ENCODE measurements at regions not wholly inside any gene's neighbourhood (a gene's known extent, or its start where the extent isn't known, plus 50 kb on each side); places are given as distances from the start of the nearest gene placed in this dataset.

DNA sequence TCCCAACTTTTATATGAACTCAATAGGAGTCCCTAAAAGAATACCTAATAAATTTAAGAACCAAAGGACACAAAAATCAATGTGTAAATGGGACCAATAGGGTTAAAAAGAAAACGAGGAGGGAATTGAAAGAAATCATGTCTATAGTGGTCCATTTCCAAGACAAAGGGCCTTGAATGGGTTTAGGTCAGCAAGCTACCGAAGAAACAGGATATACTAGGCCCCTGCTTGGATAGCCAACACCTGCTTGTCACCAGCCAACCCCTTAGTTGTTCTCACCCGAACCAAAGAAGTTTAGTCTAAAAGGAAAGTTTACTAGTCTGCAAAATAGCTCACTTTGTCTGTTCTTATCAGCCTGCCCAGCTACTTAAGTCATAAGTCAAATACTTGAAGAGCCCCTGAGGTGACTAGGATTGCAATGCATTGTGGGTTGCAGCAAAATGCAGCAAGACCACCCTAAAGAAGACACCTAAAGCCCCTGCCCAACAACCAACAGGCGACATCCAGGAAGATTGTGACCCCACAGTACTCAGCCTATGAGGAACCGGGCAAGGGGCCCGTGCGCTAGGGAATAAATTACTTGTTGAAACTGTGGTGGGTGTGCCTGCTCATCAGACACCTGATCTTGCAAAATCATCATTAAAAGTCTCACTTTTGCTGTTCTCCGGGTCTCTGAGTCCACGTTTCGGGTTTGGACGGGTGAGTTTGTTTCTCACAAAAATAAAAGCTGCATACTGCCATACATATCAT, 183.9 kb upstream of the PPP1R26 start:
- TF ChIP-seq, protein P1, sequence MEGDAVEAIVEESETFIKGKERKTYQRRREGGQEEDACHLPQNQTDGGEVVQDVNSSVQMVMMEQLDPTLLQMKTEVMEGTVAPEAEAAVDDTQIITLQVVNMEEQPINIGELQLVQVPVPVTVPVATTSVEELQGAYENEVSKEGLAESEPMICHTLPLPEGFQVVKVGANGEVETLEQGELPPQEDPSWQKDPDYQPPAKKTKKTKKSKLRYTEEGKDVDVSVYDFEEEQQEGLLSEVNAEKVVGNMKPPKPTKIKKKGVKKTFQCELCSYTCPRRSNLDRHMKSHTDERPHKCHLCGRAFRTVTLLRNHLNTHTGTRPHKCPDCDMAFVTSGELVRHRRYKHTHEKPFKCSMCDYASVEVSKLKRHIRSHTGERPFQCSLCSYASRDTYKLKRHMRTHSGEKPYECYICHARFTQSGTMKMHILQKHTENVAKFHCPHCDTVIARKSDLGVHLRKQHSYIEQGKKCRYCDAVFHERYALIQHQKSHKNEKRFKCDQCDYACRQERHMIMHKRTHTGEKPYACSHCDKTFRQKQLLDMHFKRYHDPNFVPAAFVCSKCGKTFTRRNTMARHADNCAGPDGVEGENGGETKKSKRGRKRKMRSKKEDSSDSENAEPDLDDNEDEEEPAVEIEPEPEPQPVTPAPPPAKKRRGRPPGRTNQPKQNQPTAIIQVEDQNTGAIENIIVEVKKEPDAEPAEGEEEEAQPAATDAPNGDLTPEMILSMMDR (IDR thresholded peaks at IDR 0.05; ENCODE audit: unreplicated experiment) = no peak
- no TSS peak for BruUV-seq (replicated peaks)
- intact Hi-C loops (cut with micrococcal nuclease) = no loop called here

DNA sequence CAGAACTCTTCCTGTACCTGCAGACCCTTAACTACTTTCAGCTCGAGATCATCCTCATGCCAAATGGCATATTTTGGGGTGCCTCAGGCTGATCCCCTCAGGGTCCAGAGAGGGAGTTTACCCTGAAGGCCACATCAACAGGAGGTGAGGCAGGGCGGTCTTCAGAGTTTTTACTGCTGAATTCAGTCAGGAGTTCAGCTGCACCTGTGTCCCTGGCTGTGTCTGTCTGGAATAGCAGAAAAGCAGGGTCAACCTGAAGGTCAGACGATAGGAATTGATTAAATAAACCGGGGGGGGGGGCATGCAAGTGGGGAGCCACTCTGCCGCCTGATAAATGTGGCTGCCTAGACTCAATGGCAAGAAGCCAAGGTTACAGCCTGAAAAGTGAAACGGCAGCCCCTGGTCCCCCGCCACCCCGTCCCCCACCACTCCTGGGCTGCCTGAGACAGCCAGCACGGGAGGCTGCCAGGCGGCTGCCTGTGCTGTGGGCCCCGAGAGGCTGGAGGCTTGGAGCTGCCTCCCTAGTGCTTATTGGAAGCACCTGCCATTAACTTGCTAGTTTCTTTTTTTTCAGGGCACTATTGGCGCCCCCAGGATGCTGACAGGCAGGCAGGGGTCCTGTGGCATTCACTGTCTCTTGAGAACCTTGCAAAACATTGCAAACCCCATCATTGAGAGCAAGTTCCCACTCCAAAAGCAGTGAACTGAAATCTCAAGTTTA, 182.7 kb upstream of the PPP1R26 start:
- intact Hi-C loops (cut with micrococcal nuclease) = no loop called here
- H3K36me3 Mint-ChIP-seq (ENCODE audit: insufficient read depth, unreplicated experiment) = no peaks in the 10 kb centered on the region
- TF ChIP-seq, protein P1 (IDR thresholded peaks at IDR 0.05; ENCODE audit: unreplicated experiment) = no peak
- peaks cover 67% of the 10 kb centered on the region for H3K27me3 Mint-ChIP-seq (ENCODE audit: insufficient read depth, unreplicated experiment)
- POLR2A ChIA-PET = interaction anchor here (1.2 kb wide), 1 partner anchor 14 kb away, joined by 4 read pairs; no protein-coding TSS in a partner anchor
- no peaks in the 10 kb centered on the region for H3K4me1 Mint-ChIP-seq (ENCODE audit: insufficient read depth, unreplicated experiment)
- H3K4me3 Mint-ChIP-seq (ENCODE audit: unreplicated experiment) = no peak overlapping the region
- CTCF ChIA-PET = interaction anchor here (1.1 kb wide), 1 partner anchor 46 kb away, joined by 3 read pairs; no protein-coding TSS in a partner anchor
- H3K27ac Mint-ChIP-seq (ENCODE audit: low read depth, unreplicated experiment) = no peak overlapping the region
- H3K9me3 Mint-ChIP-seq (ENCODE audit: unreplicated experiment) = no peaks in the 10 kb centered on the region
- no TSS peak for BruUV-seq (replicated peaks)
- no peak for DNase-seq (ENCODE audit: unreplicated experiment)

More for the DNA sequence above, 183.9 kb upstream of the PPP1R26 start:
- peaks cover 67% of the 10 kb centered on the region for H3K27me3 Mint-ChIP-seq (ENCODE audit: insufficient read depth, unreplicated experiment)
- no peaks in the 10 kb centered on the region for H3K9me3 Mint-ChIP-seq (ENCODE audit: unreplicated experiment)
- H3K4me3 Mint-ChIP-seq (ENCODE audit: unreplicated experiment) = no peak overlapping the region
- ChIA-PET CTCF (interaction anchor here (1.1 kb wide), 1 partner anchor 48 kb away, joined by 3 read pairs; no protein-coding TSS in a partner anchor), POLR2A (interaction anchor here (1.2 kb wide), 2 partner anchors 14 to 15 kb away, joined by 3 to 4 read pairs; no protein-coding TSS in a partner anchor)
- no peak overlapping the region for H3K27ac Mint-ChIP-seq (ENCODE audit: low read depth, unreplicated experiment)
- no peaks in the 10 kb centered on the region for H3K4me1 Mint-ChIP-seq (ENCODE audit: insufficient read depth, unreplicated experiment)
- H3K36me3 Mint-ChIP-seq (ENCODE audit: insufficient read depth, unreplicated experiment) = no peaks in the 10 kb centered on the region
- DNase-seq (ENCODE audit: unreplicated experiment) = no peak

DNA sequence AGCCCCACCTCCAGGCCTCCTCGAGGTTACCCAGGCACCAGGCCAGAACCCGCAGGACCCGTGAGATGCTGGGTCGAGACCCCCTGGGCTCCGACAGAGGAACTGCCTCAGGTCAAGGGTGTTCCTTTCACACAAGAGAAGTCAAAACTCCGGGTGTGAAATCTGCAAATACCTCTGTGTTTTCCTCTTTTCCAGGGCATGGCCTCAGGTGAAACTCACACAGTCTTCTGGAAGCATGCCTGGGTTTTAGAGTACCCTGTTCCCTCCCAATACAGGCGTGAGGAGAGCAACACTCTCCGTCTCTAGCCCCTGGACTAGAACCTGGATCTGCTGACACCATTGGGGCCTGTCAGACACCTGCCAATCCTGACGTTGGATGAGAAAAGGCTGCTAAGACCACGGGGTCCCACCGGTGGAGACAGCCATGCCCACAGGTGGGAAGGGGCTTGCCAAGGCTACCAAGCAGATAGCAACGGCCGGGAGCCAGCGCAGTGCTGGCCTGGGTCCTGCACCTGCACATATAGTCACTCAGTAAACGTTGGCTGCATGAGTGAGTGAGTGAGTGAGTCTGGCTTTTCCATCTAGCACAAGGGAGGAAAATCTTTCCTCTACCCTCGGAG, 182.0 kb upstream of the PPP1R26 start:
- ChIA-PET CTCF (interaction anchor here (0.6 kb wide), 1 partner anchor 209 kb away, joined by 3 read pairs; no protein-coding TSS in a partner anchor), POLR2A (no interaction called here)
- Mint-ChIP-seq H3K27ac (ENCODE audit: low read depth, unreplicated experiment) (no peak overlapping the region), H3K9me3 (ENCODE audit: unreplicated experiment) (no peaks in the 10 kb centered on the region), H3K27me3 (ENCODE audit: insufficient read depth, unreplicated experiment) (peaks cover 61% of the 10 kb centered on the region), H3K4me3 (ENCODE audit: unreplicated experiment) (no peak overlapping the region), H3K36me3 (ENCODE audit: insufficient read depth, unreplicated experiment) (no peaks in the 10 kb centered on the region), H3K4me1 (ENCODE audit: insufficient read depth, unreplicated experiment) (no peaks in the 10 kb centered on the region)
- no TSS peak for BruUV-seq (replicated peaks)
- TF ChIP-seq, protein P1 (IDR thresholded peaks at IDR 0.05; ENCODE audit: unreplicated experiment) = no peak
- intact Hi-C loops (cut with micrococcal nuclease) = no loop called here
- DNase-seq (ENCODE audit: unreplicated experiment) = no peak

- peaks cover 9% of the 10 kb centered on the region for H3K9me3 Mint-ChIP-seq (ENCODE audit: unreplicated experiment)
- CTCF ChIA-PET = no interaction called here
- BruUV-seq (replicated peaks) = no TSS peak
- no peaks in the 10 kb centered on the region for H3K36me3 Mint-ChIP-seq (ENCODE audit: insufficient read depth, unreplicated experiment)
- TF ChIP-seq, protein P1 (IDR thresholded peaks at IDR 0.05; ENCODE audit: unreplicated experiment) = no peak
- H3K27ac Mint-ChIP-seq (ENCODE audit: low read depth, unreplicated experiment) = no peak overlapping the region
- no peaks in the 10 kb centered on the region for H3K4me1 Mint-ChIP-seq (ENCODE audit: insufficient read depth, unreplicated experiment)
- peaks cover 73% of the 10 kb centered on the region for H3K27me3 Mint-ChIP-seq (ENCODE audit: insufficient read depth, unreplicated experiment)
- POLR2A ChIA-PET = no interaction called here
- H3K4me3 Mint-ChIP-seq (ENCODE audit: unreplicated experiment) = no peak overlapping the region
- no peak for DNase-seq (ENCODE audit: unreplicated experiment)
- intact Hi-C loops (cut with micrococcal nuclease) = no loop called here
Measured at GRCh38 chr9:135299239-135299590, 180.4 kb upstream of the PPP1R26 start.

All from MCF 10A (cell line).